ENCODE measurements at regions not wholly inside any gene's neighbourhood (a gene's known extent, or its start where the extent isn't known, plus 50 kb on each side); places are given as distances from the start of the nearest gene placed in this dataset.

DNA sequence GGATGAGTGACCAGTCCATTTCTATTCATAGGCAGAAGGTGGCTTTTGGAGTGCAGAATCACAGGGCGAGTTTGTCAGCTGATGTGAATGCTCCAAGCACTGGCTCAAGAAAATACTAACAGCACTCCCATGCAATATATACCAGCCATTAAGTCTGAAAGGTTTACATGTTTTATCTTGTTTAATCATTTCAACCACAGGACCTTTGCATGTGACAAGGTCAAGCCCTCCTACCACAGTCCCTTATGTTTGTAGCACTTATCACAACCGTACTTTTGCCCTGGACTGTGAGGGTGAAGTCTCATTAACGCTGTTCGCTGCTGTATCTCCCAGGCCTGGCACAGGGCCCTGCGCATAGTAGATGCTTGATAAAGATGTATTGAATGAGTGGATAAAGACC is 99.3 kb upstream of the PMEPA1 start:
- no peak overlapping the region for H3K27ac ChIP-seq (ENCODE audit: control insufficient read depth, insufficient read depth)
- in situ Hi-C loops (cut with MboI) (no loop called here), intact Hi-C loops (cut with micrococcal nuclease; ENCODE audit: unreplicated experiment) (no loop called here)
- TF ChIP-seq YY1 (IDR thresholded peaks at IDR 0.05; ENCODE audit: low read depth, low read length) (no peak), SREBF2 (IDR thresholded peaks at IDR 0.05; ENCODE audit: low read length) (no peak), FOXM1 (IDR thresholded peaks at IDR 0.05; ENCODE audit: low read depth, low read length) (no peak)
- H3K4me2 ChIP-seq (ENCODE audit: control insufficient read depth, insufficient read depth): no peak overlapping the region
- ChIA-PET CTCF (no interaction called here), POLR2A (no interaction called here), SMC1A (ENCODE audit: uncharacterized antibody, unreplicated experiment) (no interaction called here), RAD21 (ENCODE audit: unreplicated experiment) (no interaction called here)
- no peak overlapping the region for H3K4me3 ChIP-seq
- ATAC-seq (no peak), DNase-seq (ENCODE audit: low read depth, low spot score) (no peak), FAIRE-seq (no peak)
- H4K20me1 ChIP-seq (ENCODE audit: control insufficient read depth, insufficient read depth): no peaks in the 10 kb centered on the region
- no peaks in the 10 kb centered on the region for H3K9me3 ChIP-seq (replicated peaks; ENCODE audit: control insufficient read depth, insufficient read depth, low read length)
- no peak overlapping the region for H2AFZ ChIP-seq (ENCODE audit: control insufficient read depth, low read depth, low read length)
- H3K79me2 ChIP-seq (ENCODE audit: control insufficient read depth, insufficient read depth, low read length): no peaks in the 10 kb centered on the region
- no TSS peak for BruUV-seq (replicated peaks)
- no peaks in the 10 kb centered on the region; a peak in 1 of 4 replicates for H3K36me3 ChIP-seq (ENCODE audit: control insufficient read depth in 2 of 2, insufficient read depth in 2 of 2, low read length in 1 of 2)
- WGBS (ENCODE audit: insufficient coverage, insufficient replicate concordance, low lambda C conversion rate, missing lambda C conversion rate): 47% methylated on average over 5 of the region's 5 CpGs
- H3K9ac ChIP-seq (ENCODE audit: control insufficient read depth, insufficient read depth, low read length): no peak overlapping the region
- peaks cover 0 to 4% of the 10 kb centered on the region in 2 experiments; a peak in 2 of 4 replicates for H3K27me3 ChIP-seq (replicated peaks in 1 of 2; ENCODE audit: control insufficient read depth in 2 of 2, insufficient read depth in 2 of 2, low read length in 1 of 2)
- no peaks in the 10 kb centered on the region for H3K4me1 ChIP-seq (ENCODE audit: control insufficient read depth, insufficient read depth, low read length)

DNA sequence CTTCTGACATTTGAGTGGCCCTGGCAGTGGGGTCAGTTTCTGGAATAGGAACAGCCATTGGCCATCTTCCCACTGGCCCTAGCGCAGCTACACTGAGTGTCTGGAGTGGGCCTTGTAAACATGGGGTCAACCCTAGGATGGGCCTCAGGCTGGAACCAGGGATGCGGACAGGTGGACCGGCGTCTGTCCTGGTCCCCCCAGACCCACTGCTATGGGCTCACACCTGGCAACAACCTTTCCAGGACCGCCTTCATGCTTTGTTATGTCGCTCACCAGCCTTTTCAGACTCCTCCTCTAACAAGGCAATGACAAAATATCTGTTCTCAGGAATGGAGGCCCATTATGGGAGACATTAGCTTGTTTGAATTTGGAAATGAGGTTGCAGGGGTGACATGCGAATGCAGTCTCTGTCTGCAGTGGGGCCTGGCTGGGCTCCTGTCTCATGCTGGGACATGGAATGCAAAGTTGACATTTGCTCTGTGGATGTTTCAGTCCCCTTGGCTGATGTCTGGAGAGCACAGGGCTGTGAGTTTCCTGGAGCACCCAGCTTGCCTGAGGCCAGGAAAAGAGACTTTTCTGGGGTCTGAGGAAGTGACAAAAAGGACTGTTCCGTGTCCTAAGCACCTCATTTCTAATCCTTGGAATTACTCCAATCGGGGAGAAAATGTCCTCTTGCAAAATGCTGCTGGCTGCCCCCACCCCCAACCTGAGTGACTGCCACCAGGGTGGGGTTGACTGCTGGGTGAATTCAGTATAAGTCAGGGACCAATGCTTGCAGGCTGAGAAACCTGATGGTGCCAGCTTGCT is 98.7 kb upstream of the PMEPA1 start:
- Histone ChIP-seq H3K9me3 (replicated peaks; ENCODE audit: control insufficient read depth, insufficient read depth, low read length) (no peaks in the 10 kb centered on the region), H3K9ac (ENCODE audit: control insufficient read depth, insufficient read depth, low read length) (no peak overlapping the region), H3K36me3 (ENCODE audit: control insufficient read depth in 2 of 2, insufficient read depth in 2 of 2, low read length in 1 of 2) (no peaks in the 10 kb centered on the region; a peak in 1 of 4 replicates), H3K27ac (ENCODE audit: control insufficient read depth, insufficient read depth) (no peak overlapping the region), H4K20me1 (ENCODE audit: control insufficient read depth, insufficient read depth) (no peaks in the 10 kb centered on the region), H3K4me2 (ENCODE audit: control insufficient read depth, insufficient read depth) (no peak overlapping the region), H3K79me2 (ENCODE audit: control insufficient read depth, insufficient read depth, low read length) (no peaks in the 10 kb centered on the region), H3K4me1 (ENCODE audit: control insufficient read depth, insufficient read depth, low read length) (no peaks in the 10 kb centered on the region), H2AFZ (ENCODE audit: control insufficient read depth, low read depth, low read length) (no peak overlapping the region), H3K4me3 (no peak overlapping the region), H3K27me3 (replicated peaks in 1 of 2; ENCODE audit: control insufficient read depth in 2 of 2, insufficient read depth in 2 of 2, low read length in 1 of 2) (peaks cover 0 to 4% of the 10 kb centered on the region in 2 experiments; a peak in 2 of 4 replicates)
- ChIA-PET SMC1A (ENCODE audit: uncharacterized antibody, unreplicated experiment) (no interaction called here), POLR2A (no interaction called here), RAD21 (ENCODE audit: unreplicated experiment) (no interaction called here), CTCF (no interaction called here)
- DNase-seq (ENCODE audit: low read depth, low spot score) (no peak), FAIRE-seq (no peak), ATAC-seq (no peak)
- BruUV-seq (replicated peaks): no TSS peak
- intact Hi-C loops (cut with micrococcal nuclease; ENCODE audit: unreplicated experiment): no loop called here
- in situ Hi-C loops (cut with MboI): no loop called here
- WGBS (ENCODE audit: insufficient coverage, insufficient replicate concordance, low lambda C conversion rate, missing lambda C conversion rate): 36% methylated on average over 9 of the region's 9 CpGs
- no peak for TF ChIP-seq KDM1A (IDR thresholded peaks at IDR 0.05; ENCODE audit: borderline replicate concordance)
- no peak for TF ChIP-seq MYC (IDR thresholded peaks at IDR 0.05; ENCODE audit: insufficient read depth, insufficient read length, insufficient replicate concordance, low read length, severe bottlenecking)
- TF ChIP-seq, protein P1, sequence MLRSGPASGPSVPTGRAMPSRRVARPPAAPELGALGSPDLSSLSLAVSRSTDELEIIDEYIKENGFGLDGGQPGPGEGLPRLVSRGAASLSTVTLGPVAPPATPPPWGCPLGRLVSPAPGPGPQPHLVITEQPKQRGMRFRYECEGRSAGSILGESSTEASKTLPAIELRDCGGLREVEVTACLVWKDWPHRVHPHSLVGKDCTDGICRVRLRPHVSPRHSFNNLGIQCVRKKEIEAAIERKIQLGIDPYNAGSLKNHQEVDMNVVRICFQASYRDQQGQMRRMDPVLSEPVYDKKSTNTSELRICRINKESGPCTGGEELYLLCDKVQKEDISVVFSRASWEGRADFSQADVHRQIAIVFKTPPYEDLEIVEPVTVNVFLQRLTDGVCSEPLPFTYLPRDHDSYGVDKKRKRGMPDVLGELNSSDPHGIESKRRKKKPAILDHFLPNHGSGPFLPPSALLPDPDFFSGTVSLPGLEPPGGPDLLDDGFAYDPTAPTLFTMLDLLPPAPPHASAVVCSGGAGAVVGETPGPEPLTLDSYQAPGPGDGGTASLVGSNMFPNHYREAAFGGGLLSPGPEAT (IDR thresholded peaks at IDR 0.05; ENCODE audit: low read depth): no peak
- TF ChIP-seq, protein P2, sequence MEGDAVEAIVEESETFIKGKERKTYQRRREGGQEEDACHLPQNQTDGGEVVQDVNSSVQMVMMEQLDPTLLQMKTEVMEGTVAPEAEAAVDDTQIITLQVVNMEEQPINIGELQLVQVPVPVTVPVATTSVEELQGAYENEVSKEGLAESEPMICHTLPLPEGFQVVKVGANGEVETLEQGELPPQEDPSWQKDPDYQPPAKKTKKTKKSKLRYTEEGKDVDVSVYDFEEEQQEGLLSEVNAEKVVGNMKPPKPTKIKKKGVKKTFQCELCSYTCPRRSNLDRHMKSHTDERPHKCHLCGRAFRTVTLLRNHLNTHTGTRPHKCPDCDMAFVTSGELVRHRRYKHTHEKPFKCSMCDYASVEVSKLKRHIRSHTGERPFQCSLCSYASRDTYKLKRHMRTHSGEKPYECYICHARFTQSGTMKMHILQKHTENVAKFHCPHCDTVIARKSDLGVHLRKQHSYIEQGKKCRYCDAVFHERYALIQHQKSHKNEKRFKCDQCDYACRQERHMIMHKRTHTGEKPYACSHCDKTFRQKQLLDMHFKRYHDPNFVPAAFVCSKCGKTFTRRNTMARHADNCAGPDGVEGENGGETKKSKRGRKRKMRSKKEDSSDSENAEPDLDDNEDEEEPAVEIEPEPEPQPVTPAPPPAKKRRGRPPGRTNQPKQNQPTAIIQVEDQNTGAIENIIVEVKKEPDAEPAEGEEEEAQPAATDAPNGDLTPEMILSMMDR (IDR thresholded peaks at IDR 0.05 in 2 of 3, conservative IDR thresholded peaks at IDR 0.05 in 1 of 3; ENCODE audit: control insufficient read depth in 2 of 3, extremely low read depth in 1 of 3, insufficient read depth in 1 of 3, low read depth in 3 of 3, low read length in 3 of 3): no peak
- TF ChIP-seq CBX5 (IDR thresholded peaks at IDR 0.05; ENCODE audit: low read depth): no peak
- TF ChIP-seq PML (IDR thresholded peaks at IDR 0.05; ENCODE audit: low read length): no peak
- no peak for TF ChIP-seq TAF1 (IDR thresholded peaks at IDR 0.05; ENCODE audit: borderline replicate concordance, low read depth, low read length)
- TF ChIP-seq IRF4 (IDR thresholded peaks at IDR 0.05; ENCODE audit: low read depth, low read length): no peak

All from GM12878 (cell line).